Neural cell (in vitro differentiated cells): ENCODE measurements at regions not wholly inside any gene's neighbourhood (a gene's known extent, or its start where the extent isn't known, plus 50 kb on each side); places are given as distances from the start of the nearest gene placed in this dataset.

ENCODE experiments used
- CTCF ChIP-seq: fragments of 450-650 bp; IDR thresholded peaks from 2 replicates; pipeline ENCODE4 v1.5.1; 2014; ENCODE audit warnings: antibody characterized with exemption, mild to moderate bottlenecking, moderate library complexity; ENCODE audit not compliant: poor library complexity, severe bottlenecking
- EP300 ChIP-seq: fragments of 450-650 bp; conservative IDR thresholded peaks from 2 replicates; pipeline ENCODE4 v1.6.1; 2014; ENCODE audit warnings: antibody characterized with exemption, mild to moderate bottlenecking, moderate library complexity; ENCODE audit not compliant: poor library complexity, severe bottlenecking
- EZH2 ChIP-seq: fragments of 200-600, 300-800 bp; shearing (Covaris generic), sonication (generic); IDR thresholded peaks from 2 replicates; pipeline ENCODE4 v1.6.1; 2014; ENCODE audit warnings: antibody characterized with exemption, low read length, borderline replicate concordance, mild to moderate bottlenecking; ENCODE audit not compliant: insufficient read depth, poor library complexity, severe bottlenecking
- MXI1 ChIP-seq: fragments of 450-650 bp; conservative IDR thresholded peaks from 2 replicates; pipeline ENCODE4 v1.6.1; 2014; ENCODE audit warnings: antibody characterized with exemption, mild to moderate bottlenecking; ENCODE audit not compliant: poor library complexity, severe bottlenecking
- POLR2AphosphoS5 ChIP-seq: IDR thresholded peaks from 2 replicates; pipeline ENCODE4 v1.6.1; 2012
- RAD21 ChIP-seq: fragments of 450-650 bp; conservative IDR thresholded peaks from 2 replicates; pipeline ENCODE4 v1.6.1; 2014; ENCODE audit warnings: antibody characterized with exemption, mild to moderate bottlenecking, moderate library complexity
- REST ChIP-seq: IDR thresholded peaks from 2 replicates; pipeline ENCODE4 v1.6.1; 2012; ENCODE audit warnings: borderline replicate concordance
- SMC3 ChIP-seq: fragments of 450-650 bp; conservative IDR thresholded peaks from 2 replicates; pipeline ENCODE4 v1.6.1; 2014; ENCODE audit warnings: antibody characterized with exemption, mild to moderate bottlenecking, moderate library complexity; ENCODE audit not compliant: poor library complexity
- TAF1 ChIP-seq: IDR thresholded peaks from 2 replicates; pipeline ENCODE4 v1.6.1; 2012; ENCODE audit warnings: low read depth

DNA sequence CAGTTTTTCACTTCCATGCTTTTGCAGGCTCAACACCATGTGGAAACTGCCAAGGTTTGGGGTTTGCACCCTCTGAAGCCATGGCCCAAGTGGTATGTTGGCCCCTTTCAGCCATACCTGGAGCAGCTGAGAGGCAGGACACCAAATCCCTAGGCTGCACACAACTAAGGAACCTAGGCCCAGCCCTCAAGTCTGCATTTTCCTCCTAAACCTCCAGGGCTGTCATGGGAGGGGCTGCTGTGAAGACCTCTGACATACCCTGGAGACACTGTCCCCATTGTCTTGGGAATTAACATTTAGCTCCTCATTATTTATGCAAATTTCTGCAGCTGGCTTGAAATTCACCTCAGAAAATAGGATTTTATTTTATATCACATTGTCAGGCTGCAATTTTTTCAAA lies 856.1 kb downstream of the TECRL start:
- TF ChIP-seq SMC3 (no peak), TAF1 (no peak), CTCF (no peak), EZH2 (no peak), EP300 (no peak), RAD21 (no peak), POLR2AphosphoS5 (no peak), REST (no peak), MXI1 (no peak)
